Fibroblast of mammary gland (primary cell): ENCODE measurements at regions not wholly inside any gene's neighbourhood (a gene's known extent, or its start where the extent isn't known, plus 50 kb on each side); places are given as distances from the start of the nearest gene placed in this dataset.

Experiments used
- DNase-seq: peaks from one replicate; pipeline ENCODE4 v3.0.0-alpha.2; 2010; ENCODE audit warnings: low read depth
- H3K4me3 ChIP-seq: 2 replicates; pipeline ENCODE4 v1.5.1; 2011; ENCODE audit warnings: low read depth, mild to moderate bottlenecking, low read length, moderate library complexity; ENCODE audit not compliant: control insufficient read depth
- CTCF ChIP-seq: conservative IDR thresholded peaks from 2 replicates; pipeline ENCODE4 v1.5.1; 2011; ENCODE audit warnings: low read depth, low read length, inconsistent platforms; ENCODE audit not compliant: control insufficient read depth, insufficient read depth

GRCh38 chr10:44022203-44022602, 362.7 kb downstream of the CXCL12 start:
- H3K4me3 ChIP-seq, result no peak overlapping the region
- TF ChIP-seq CTCF, result no peak
- no peak for DNase-seq

GRCh38 chr10:44020322-44021111, 364.4 kb downstream of the CXCL12 start:
- no peak overlapping the region for H3K4me3 ChIP-seq
- no peak for TF ChIP-seq CTCF
- DNase-seq, result no peak

GRCh38 chr10:44017483-44018145, 367.3 kb downstream of the CXCL12 start:
- no peak for DNase-seq
- TF ChIP-seq CTCF, result no peak
- H3K4me3 ChIP-seq, result no peak overlapping the region

- no peak overlapping the region for H3K4me3 ChIP-seq
- no peak for TF ChIP-seq CTCF
- DNase-seq, result peak; percentile 16
Observed at GRCh38 chr10:44016589-44017482, 368.1 kb downstream of the CXCL12 start.

GRCh38 chr10:44015702-44016500, 367.2 kb upstream of the ZNF32 start:
- no peak overlapping the region for H3K4me3 ChIP-seq
- no peak for TF ChIP-seq CTCF
- no peak for DNase-seq
